Activated CD4-positive, alpha-beta T cell treated with anti-CD3 and anti-CD28 coated beads, Interleukin-2, amount 50 U/mL, for 48 hours (primary cell): ENCODE measurements at regions not wholly inside any gene's neighbourhood (a gene's known extent, or its start where the extent isn't known, plus 50 kb on each side); places are given as distances from the start of the nearest gene placed in this dataset.
"Not testable (repeated sequence)": the region's sequence is repeated elsewhere in the genome, so short reads cannot be mapped to it uniquely, and the experiment has no call there.

ENCODE experiments used
- DNase-seq, 2 experiments: peaks; one replicate each; pipeline ENCODE4 v3.0.0-alpha.2; 2020

GRCh38 chrX:150217609-150218008 is 145.5 kb upstream of the MAMLD1 start:
- no peak for DNase-seq

- DNase-seq: peak in 1 of 2 experiments; percentile 10
These were observed 143.5 kb upstream of the MAMLD1 start for GRCh38 chrX:150219374-150220185.

- no peak for DNase-seq
These were observed 139.7 kb upstream of the MAMLD1 start for GRCh38 chrX:150223176-150224015.

- DNase-seq: no peak
These were observed 138.4 kb upstream of the MAMLD1 start for GRCh38 chrX:150224676-150225075.

GRCh38 chrX:150225266-150225665 is 137.9 kb upstream of the MAMLD1 start:
- DNase-seq: no peak

DNA sequence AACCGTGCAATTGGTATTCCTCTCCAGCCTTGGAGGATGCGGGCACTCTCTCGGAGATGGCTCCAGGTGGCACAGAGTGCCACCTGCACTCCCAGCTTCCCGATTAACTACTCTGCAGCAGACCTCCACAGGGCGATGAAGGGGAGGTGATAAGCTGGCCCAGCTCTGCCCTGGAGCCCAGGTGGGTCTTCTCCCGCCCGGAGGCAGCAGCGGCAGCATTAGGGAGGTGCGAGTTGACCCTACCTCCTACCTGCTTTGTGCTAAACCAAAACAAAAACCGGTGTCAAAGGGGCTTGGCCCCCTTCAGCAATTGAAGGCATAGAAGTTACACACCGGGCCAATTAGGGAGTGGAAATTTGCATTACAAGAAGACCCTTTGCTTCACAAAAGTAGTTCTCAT is 137.4 kb upstream of the MAMLD1 start:
- DNase-seq: no peak

GRCh38 chrX:150226223-150226965 is 136.7 kb upstream of the MAMLD1 start:
- DNase-seq: no peak

DNA sequence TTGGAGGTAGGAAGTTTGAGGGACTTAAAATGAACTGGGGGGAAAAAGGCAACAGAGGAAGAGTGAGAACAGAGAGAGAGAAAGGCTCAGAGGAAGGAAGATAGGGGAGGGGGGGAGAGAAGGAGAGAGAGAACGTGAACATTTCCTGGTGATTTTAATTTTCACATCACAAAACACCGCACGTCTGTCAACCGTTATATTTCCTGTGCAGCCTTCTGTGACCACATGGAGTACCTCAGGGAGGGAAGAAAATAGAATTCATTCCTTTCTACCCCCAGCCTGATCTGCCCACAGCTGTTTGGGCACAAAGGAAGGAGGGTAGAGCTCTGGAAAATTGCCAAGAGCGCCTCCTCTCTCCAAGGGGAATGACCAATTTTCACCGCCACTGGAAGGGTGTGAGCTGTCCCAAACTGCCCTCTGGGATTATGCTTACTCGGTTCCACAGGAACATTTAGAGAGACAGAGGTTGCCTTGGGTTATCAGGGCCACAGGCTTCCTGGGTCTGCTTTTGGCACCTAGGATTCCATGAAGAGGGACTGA is 135.7 kb upstream of the MAMLD1 start:
- DNase-seq: no peak

GRCh38 chrX:150227873-150228410 is 135.2 kb upstream of the MAMLD1 start:
- DNase-seq: no peak

DNA sequence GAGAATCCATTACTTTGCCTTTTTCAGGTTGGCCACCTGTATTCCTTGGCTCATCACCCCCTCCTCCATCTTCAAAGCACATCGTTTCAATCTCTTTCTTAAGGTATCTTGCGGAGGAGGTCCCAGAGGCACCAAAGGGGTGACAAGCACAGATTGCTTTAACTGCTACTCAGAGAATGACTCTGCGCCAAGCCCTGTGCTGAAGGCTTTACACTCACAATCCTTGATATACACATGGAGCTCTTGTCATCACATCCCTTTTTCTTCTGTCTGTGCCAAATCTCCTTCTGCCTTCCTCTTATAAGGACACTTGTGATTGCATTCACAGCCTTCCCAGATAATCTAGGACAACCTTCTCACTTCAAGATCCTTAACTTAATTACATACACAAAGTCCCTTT is 134.7 kb upstream of the MAMLD1 start:
- no peak for DNase-seq

DNA sequence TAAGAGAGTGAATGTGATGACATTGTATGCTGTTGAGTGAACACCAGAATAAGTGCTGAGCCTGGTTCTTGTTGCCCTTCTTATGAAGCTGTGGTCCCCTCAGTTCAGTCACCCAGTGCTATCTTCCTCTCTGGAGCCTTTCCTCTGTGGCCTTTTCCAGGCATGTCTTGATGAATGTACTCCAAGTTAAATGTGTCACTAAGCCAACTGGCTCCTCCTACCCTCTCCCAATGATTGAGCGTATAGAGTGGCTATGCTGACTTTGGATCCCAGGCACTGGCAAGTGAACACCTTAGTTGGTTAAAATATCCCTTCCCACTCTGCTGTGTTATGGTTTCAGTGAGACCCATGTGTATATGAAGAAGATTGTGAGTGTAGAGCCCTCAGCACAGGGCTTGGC is 134.1 kb upstream of the MAMLD1 start:
- no peak for DNase-seq

DNA sequence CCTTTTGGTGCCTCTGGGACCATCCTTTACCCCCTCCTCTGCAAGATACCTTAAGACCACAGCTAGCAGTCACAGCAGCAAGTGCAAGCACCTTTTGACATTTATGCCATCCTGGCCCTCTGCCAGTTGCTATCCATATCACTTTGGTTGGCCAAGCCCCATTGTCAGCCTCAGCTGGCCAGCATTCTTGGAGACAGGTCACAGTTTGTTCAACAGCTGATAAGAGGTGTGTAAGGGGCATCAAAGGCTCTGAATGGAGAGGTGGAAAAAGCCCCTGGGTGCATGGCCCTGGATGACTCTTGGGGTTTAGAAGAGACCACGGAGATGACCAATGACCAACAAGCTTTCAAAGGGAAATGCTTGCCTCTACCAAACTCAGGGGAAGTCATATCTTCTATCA is 133.6 kb upstream of the MAMLD1 start:
- DNase-seq: no peak

- DNase-seq: not testable (repeated sequence)
These were observed 132.2 kb upstream of the MAMLD1 start for GRCh38 chrX:150230952-150231351.

DNA sequence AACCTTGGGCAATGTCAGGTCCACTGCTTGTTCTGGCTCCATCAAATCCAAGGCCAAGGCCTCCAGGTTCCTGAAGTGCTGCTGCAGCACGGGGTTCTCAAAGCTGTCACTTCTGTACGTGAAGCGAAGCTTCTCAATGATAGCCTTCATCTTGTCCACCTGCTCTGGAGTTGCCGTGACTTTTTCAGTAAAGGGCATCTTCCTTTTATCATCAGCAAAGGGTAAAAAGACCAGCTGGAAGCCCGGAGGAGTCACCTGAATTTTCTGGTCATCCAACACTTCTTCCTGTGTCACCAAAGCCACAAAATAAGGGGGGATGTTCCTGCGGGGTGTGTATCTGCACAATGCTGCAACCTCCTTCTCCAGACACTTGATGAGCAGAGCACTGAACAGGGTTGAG is 131.7 kb upstream of the MAMLD1 start:
- DNase-seq: not testable (repeated sequence)

- DNase-seq: not testable (repeated sequence)
These were observed 130.9 kb upstream of the MAMLD1 start for GRCh38 chrX:150232222-150232621.

DNA sequence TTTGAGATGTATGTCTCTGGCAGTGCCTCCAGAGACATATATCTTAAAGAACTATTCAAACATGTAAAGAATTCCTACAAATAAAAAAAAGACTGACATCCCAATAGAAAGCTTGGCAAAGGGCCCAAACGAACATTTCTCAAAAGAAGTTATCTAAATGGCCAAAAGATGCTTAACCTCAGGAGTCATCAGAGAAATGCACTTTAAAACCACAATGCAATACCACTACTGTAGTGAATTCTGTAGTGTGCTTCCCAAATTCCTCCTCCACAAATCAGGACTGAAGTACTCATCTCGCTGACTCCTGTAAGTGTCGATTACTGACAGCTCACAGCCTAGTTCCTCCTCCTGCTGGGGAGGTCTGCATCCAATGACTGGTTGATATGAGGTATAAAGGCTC is 129.0 kb upstream of the MAMLD1 start:
- DNase-seq: no peak

- DNase-seq: no peak
These were observed 126.8 kb upstream of the MAMLD1 start for GRCh38 chrX:150236327-150236726.

GRCh38 chrX:150238632-150239382 is 124.3 kb upstream of the MAMLD1 start:
- no peak for DNase-seq

GRCh38 chrX:150239946-150240642 is 123.0 kb upstream of the MAMLD1 start:
- DNase-seq: no peak

DNA sequence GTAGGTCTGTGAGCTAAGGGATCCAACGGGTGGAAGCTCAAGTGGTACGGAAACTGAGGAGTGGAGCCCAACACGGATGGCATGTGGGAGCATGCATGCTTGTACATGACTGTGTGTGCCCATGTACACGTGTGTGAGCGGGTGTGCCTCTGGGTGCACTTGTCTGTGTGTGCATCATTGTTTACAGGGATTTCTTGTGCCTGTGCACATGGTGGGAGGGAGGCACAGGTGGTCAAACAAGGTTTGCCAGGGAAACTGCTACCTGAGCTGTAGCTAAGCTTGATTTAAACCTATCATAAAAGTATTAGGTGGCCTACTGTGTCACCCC is 122.5 kb upstream of the MAMLD1 start:
- DNase-seq: no peak

- no peak for DNase-seq
These were observed 109.0 kb upstream of the MAMLD1 start for GRCh38 chrX:150253959-150254620.
